Naive B cell (primary cell): ENCODE measurements at regions not wholly inside any gene's neighbourhood (a gene's known extent, or its start where the extent isn't known, plus 50 kb on each side); places are given as distances from the start of the nearest gene placed in this dataset.
"Not testable (repeated sequence)": the region's sequence is repeated elsewhere in the genome, so short reads cannot be mapped to it uniquely, and the experiment has no call there.

ENCODE experiments used
- ATAC-seq, 2 donors: fragments of 150-1000 bp; cut with Tn5 transposase; 2 replicates each; pipeline ENCODE4 v1.10.0; 2021; ENCODE audit warnings: low read depth in 2 of 2, mild to moderate bottlenecking in 2 of 2, moderate library complexity in 2 of 2
- DNase-seq: peaks from one replicate; pipeline ENCODE4 v3.0.0; 2022
- H3K27ac Mint-ChIP-seq, 6 donors: one replicate each; pipeline ENCODE4 v1.8.0; 2020 to 2022; ENCODE audit warnings: mild to moderate bottlenecking in 6 of 6, mixed read lengths in 6 of 6, moderate library complexity in 5 of 6, inconsistent platforms in 2 of 6
- H3K27me3 Mint-ChIP-seq, 3 donors: one replicate each; pipeline ENCODE4 v1.8.0; 2021 to 2022; ENCODE audit warnings: mixed read lengths in 3 of 3, mild to moderate bottlenecking in 1 of 3
- H3K36me3 Mint-ChIP-seq, 2 donors: one replicate each; pipeline ENCODE4 v1.8.0; 2020 to 2022; ENCODE audit warnings: mixed read lengths in 2 of 2, inconsistent platforms in 1 of 2, mild to moderate bottlenecking in 1 of 2
- H3K4me1 Mint-ChIP-seq, 3 donors: one replicate each; pipeline ENCODE4 v1.8.0; 2020 to 2022; ENCODE audit warnings: mixed read lengths in 3 of 3, inconsistent platforms in 1 of 3, mild to moderate bottlenecking in 1 of 3, moderate library complexity in 1 of 3
- H3K4me3 Mint-ChIP-seq, 8 donors: one replicate each; pipeline ENCODE4 v1.8.0; 2020 to 2022; ENCODE audit warnings: mild to moderate bottlenecking in 8 of 8, mixed read lengths in 8 of 8, moderate library complexity in 8 of 8, inconsistent platforms in 2 of 8
- H3K9me3 Mint-ChIP-seq, 7 donors: one replicate each; pipeline ENCODE4 v1.8.0; 2020 to 2022; ENCODE audit warnings: mixed read lengths in 7 of 7, mild to moderate bottlenecking in 5 of 7, inconsistent platforms in 2 of 7, moderate library complexity in 1 of 7

DNA sequence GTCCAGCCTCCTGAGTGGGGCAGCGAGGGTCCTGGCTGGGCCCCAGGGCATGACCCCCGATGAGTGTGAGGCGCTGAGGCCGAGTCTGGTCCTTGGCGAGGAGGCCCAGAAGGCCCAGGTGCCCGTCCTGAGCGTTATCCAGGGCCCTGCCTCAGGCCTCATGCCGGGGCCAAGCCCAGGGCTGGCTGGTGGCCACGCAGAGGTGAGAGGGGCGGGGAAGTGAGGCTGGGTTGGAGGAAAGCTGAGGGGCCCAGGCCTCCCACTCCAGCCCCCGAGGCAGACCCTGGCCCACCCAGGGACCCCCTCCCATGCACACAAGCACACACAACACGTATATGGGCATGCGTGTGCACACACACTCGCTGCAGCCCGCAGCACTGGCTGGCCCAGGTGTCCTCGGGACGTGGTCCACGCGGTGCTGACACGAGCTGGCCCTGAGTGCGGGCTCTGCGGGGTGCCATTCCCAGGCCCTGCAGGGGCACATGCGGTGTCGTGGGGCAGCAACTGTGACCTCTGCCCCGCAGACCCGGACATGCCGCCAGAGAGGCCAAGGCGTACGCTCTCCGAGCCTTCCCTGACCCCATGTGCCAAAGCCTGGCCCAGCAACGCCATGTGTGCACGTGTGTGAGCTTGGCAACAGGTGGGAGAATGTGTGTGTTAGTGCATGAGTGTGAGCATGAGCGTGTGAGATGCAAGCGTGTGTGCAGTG lies 160.2 kb downstream of the TMEM121 start:
- H3K27ac Mint-ChIP-seq = peak overlapping the region in 5 of 6 donors; percentile 92 to 97 (median 94)
- ATAC-seq = peak; percentile 18 to 19
- H3K9me3 Mint-ChIP-seq = peaks cover 0 to 16% (median 0%) of the 10 kb centered on the region in 7 donors
- not testable (repeated sequence) for H3K27me3 Mint-ChIP-seq, H3K36me3 Mint-ChIP-seq
- H3K4me3 Mint-ChIP-seq = peak overlapping the region in 6 of 8 donors; percentile 20 to 91 (median 61)
- H3K4me1 Mint-ChIP-seq = peaks cover 58 to 69% (median 66%) of the 10 kb centered on the region in 3 donors
- peak; percentile 52 for DNase-seq

DNA sequence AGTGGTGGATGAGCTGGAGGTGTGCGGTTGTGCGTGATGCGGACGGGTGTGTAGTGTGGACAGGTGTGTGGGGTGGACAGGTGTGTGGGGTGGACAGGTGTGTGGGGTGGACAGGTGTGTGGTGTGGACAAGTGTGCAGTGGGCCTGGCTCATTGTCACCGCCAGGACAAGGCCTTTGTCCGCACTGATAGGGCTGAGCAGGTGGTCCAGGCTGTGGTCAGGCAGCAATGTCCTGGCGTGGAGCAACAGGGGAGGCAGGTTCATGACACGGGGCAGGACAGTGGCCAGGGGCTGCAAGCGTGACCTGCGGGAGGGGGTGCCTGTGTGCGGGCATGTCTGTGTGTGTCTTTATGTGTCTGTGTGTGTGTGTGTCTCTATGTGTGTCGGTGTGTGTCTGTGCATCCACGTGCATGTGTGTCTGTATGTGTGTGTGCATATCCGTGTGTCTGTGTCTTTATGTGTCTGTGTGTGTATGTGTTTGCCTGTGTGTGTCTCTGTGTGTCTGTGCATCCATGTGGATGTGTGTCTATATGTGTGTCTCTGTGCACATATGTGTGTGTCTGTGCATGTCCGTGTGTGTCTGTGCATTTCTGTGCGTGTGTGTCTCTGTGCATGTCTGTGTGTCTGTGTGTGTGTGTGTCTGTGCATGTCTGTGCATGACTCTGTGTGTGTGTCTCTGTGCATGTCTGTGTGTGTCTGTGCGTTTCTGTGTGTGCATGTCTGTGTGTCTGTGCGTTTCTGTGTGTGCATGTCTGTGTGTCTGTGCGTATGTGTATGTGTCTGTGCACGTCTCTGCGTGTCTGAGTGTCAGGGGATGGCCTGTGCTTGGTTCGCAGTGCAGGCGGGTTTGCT lies 161.0 kb downstream of the TMEM121 start:
- Mint-ChIP-seq H3K4me3 (peak overlapping the region; percentile 20 to 91 (median 56)), H3K9me3 (peaks cover 0 to 16% (median 0%) of the 10 kb centered on the region in 7 donors), H3K4me1 (peaks cover 58 to 70% (median 62%) of the 10 kb centered on the region in 3 donors), H3K27ac (peak overlapping the region; percentile 42 to 97 (median 93))
- ATAC-seq, H3K27me3 Mint-ChIP-seq, DNase-seq, H3K36me3 Mint-ChIP-seq: not testable (repeated sequence)

DNA sequence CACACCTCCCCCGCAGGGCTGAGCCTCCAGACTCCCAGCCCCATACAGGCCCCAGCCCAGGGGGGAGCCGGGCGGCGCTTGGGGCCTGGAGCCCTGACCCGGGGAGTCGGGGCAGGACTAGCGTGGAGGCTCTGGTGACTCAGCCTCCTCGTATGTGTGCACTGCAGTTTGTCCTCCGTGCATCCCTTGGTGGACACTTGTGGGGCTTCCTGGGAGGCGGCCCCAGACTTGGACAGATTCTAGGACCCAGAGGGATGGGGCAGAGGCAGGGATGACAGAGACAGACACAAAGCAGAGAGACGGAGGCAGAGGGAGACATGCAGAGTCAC lies 161.6 kb downstream of the TMEM121 start:
- H3K27me3 Mint-ChIP-seq, H3K36me3 Mint-ChIP-seq, DNase-seq: not testable (repeated sequence)
- Mint-ChIP-seq H3K9me3 (peaks cover 0 to 16% (median 0%) of the 10 kb centered on the region in 7 donors), H3K4me3 (peak overlapping the region in 5 of 8 donors; percentile 29 to 91 (median 67)), H3K4me1 (peaks cover 55 to 67% (median 58%) of the 10 kb centered on the region in 3 donors), H3K27ac (peak overlapping the region; percentile 42 to 97 (median 93))
- peak in 1 of 2 donors; percentile 17 for ATAC-seq

DNA sequence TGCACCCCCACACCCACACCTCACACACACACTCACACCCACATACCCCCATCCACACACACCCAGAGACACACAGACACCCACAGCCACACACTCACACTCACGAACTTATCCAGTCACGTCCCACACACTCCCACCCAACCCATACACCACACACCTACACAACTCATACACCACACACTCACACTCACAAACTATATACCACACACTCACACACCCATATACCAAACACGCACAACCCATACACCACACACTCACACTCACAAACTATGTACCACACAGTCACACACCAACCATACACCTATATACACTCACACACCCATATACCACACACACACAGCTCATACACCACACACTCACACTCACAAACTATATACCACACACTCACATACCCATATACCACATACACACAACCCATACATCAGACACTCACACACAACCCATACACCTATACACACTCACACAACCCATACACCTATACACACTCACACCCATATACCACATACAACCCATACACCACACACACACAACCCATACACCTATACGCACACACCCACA lies 162.4 kb downstream of the TMEM121 start:
- not testable (repeated sequence) for DNase-seq, H3K36me3 Mint-ChIP-seq
- H3K27ac Mint-ChIP-seq = peak overlapping the region; percentile 84 to 98 (median 90)

DNA sequence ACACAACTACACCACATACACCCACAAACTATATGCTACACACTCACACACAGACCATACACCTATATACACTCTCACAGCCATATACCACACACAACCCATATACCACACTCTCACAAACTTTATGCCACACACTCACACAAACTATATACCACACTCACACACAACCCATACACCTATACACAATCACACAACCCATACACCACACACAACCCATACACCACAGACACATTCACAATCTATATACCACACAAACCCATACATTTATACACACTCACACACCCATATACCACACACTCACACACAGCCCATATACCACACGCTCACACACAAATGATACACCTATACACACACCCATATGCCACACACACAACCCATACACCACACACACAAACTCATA lies 163.3 kb downstream of the TMEM121 start:
- H3K4me3 Mint-ChIP-seq = peak overlapping the region in 4 of 8 donors; percentile 21 to 68 (median 28)
- ATAC-seq = no peak
- H3K27ac Mint-ChIP-seq = peak overlapping the region; percentile 88 to 99 (median 97)

More for the DNA sequence above, 162.4 kb downstream of the TMEM121 start:
- ATAC-seq, H3K27me3 Mint-ChIP-seq: not testable (repeated sequence)
- H3K9me3 Mint-ChIP-seq = peaks cover 0 to 16% (median 0%) of the 10 kb centered on the region in 7 donors
- peak overlapping the region in 6 of 8 donors; percentile 0 to 85 (median 48) for H3K4me3 Mint-ChIP-seq
- H3K4me1 Mint-ChIP-seq = peaks cover 55 to 62% (median 58%) of the 10 kb centered on the region in 3 donors

DNA sequence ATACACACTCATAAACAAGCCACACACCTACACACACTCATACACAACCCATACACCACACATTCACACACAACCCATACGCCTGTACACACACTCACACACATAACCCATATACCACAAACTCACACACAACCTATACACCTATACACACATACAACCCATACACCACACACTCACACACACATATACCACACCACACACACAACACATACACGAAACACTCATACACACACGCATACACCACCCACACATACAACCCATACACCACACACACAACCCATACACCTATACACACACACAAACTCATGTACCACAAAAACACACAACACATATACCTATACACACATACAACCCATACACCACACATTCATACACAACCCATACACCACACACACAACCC lies 164.3 kb downstream of the TMEM121 start:
- no peak for ATAC-seq
- H3K27me3 Mint-ChIP-seq = no peaks in the 10 kb centered on the region
- H3K27ac Mint-ChIP-seq = peak overlapping the region; percentile 88 to 99 (median 97)
- DNase-seq = no peak
- peak overlapping the region in 7 of 8 donors; percentile 6 to 75 (median 48) for H3K4me3 Mint-ChIP-seq
- peaks cover 0 to 16% (median 0%) of the 10 kb centered on the region in 7 donors for H3K9me3 Mint-ChIP-seq
- H3K36me3 Mint-ChIP-seq = peaks cover 0 to 7% of the 10 kb centered on the region in 2 donors
- peaks cover 65 to 66% (median 65%) of the 10 kb centered on the region in 3 donors for H3K4me1 Mint-ChIP-seq

More for the DNA sequence above, 163.3 kb downstream of the TMEM121 start:
- H3K9me3 Mint-ChIP-seq = peaks cover 0 to 16% (median 0%) of the 10 kb centered on the region in 7 donors
- no peaks in the 10 kb centered on the region for H3K27me3 Mint-ChIP-seq
- no peak for DNase-seq
- H3K4me1 Mint-ChIP-seq = peaks cover 62 to 63% (median 62%) of the 10 kb centered on the region in 3 donors
- peaks cover 0 to 7% of the 10 kb centered on the region in 2 donors for H3K36me3 Mint-ChIP-seq

DNA sequence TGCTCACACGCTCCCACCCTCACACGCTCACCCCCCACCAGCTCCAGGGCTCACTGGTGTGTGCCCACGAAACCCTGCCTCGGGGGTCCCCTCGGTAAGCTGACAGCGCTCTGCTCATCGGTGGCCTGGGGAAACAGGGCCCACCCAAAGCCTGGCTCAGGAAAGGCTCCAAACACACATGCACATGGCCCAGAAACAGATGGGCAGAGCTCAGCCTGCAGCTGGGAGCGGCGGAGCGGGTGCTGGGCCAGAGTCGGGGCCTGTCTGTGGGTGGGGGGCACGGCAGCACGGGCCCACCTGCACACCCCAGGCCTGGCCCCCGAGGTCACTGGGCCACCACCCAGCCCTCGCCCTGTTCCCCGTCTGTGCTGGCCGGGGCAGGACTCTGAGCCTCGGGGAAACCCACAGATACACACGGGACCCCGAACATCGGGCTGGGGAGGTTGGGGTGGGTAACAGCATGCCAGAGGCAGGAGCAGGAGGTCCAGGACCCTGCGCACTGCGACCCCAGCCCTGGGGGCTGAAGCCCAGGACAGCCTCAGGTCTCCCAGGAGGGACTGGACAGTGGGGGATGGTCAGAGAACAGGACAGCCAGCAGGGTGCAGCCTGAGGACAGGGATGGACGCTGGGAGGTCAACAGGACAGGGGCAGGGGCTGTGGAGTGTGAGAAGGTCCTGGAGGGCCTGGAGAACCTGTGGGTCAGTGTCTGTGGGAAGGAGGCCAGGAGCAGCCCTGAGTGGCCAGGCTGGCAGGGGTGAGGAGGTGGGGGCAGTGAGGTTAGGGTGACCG lies 165.1 kb downstream of the TMEM121 start:
- Mint-ChIP-seq H3K9me3 (peaks cover 0 to 16% (median 0%) of the 10 kb centered on the region in 7 donors), H3K4me3 (peak overlapping the region in 6 of 8 donors; percentile 35 to 68 (median 62)), H3K27ac (peak overlapping the region; percentile 88 to 99 (median 97)), H3K4me1 (peaks cover 65 to 66% (median 65%) of the 10 kb centered on the region in 3 donors)
- H3K36me3 Mint-ChIP-seq, DNase-seq, H3K27me3 Mint-ChIP-seq: not testable (repeated sequence)
- peak in 1 of 2 donors; percentile 6 for ATAC-seq

DNA sequence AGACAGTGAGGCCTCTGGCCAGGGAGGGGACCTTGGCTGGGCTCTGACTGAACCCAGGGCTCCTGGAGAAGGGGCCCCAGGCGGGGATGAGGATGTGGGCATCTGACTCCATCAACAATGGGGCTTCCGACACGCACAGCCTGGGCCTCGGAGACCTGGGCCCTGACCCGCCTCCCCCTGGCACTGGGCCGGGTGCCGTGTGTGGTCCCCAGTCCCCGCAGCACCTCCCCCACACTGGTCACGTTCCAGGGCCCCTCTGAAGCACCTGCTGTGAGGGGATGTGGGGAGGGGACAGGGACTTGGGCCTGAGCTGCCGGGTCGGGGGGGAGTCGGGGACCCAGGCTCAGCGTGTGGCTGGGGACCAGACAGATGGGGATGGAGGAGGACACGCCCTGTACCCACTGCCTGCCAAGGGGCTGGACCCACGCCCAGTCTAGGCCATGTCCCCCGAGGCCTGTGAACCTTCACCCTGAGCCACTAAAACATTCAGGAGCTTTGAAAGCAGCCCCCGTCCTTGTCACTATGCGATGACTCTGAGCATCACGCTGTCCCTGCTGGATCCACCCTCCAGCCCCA lies 165.8 kb downstream of the TMEM121 start:
- not testable (repeated sequence) for H3K36me3 Mint-ChIP-seq, H3K27me3 Mint-ChIP-seq, DNase-seq
- Mint-ChIP-seq H3K9me3 (peaks cover 0 to 16% (median 0%) of the 10 kb centered on the region in 7 donors), H3K4me1 (peaks cover 60 to 61% (median 60%) of the 10 kb centered on the region in 3 donors), H3K4me3 (peak overlapping the region in 4 of 8 donors; percentile 42 to 68 (median 57)), H3K27ac (peak overlapping the region in 5 of 6 donors; percentile 81 to 98 (median 93))
- ATAC-seq = peak; percentile 33 to 44

DNA sequence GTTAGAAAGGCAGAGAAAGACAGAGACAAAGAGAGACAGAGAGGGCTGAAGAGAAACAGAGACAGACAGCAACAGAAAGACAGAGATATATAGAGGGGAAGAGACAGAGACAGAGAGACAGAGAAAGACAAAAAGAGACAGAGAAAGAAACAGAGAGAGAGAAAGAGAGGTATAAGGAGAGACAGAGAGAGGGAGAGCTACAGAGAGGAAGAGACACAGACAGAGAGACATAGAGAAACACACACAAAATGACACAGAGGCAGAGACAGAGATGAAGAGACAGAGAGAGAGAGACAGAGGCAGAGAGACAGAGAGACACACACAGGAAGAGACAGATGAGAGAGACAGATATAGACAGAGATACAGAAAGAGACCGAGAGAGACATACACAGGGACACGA lies 168.6 kb downstream of the TMEM121 start:
- peak overlapping the region; percentile 66 to 89 (median 80) for H3K4me3 Mint-ChIP-seq
- H3K27ac Mint-ChIP-seq = peak overlapping the region; percentile 95 to 100 (median 99)
- H3K36me3 Mint-ChIP-seq = peaks cover 0 to 7% of the 10 kb centered on the region in 2 donors
- DNase-seq (no peak), ATAC-seq (no peak)
- peaks cover 0 to 11% (median 0%) of the 10 kb centered on the region in 7 donors for H3K9me3 Mint-ChIP-seq
- no peaks in the 10 kb centered on the region for H3K27me3 Mint-ChIP-seq
- H3K4me1 Mint-ChIP-seq = peaks cover 50 to 51% (median 50%) of the 10 kb centered on the region in 3 donors

DNA sequence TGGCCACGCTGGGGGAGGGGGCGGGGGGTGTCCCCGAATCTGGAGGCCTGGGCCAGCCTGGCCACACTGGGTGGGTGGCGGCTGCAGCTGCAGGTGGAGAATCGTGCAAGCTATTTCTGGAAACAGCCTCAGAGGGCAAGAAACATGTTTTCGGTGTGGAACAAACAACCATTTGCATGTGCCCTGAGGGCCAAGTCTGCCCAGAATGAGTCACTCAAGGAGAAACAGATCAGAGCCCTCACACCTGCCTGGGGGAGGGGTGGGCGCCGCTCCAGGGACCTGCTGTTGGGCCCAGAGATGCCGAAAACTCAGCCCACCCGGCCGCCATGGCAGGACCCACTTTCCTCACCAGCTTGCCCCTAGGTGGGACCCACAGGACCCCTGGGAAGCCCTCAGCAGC lies 170.0 kb downstream of the TMEM121 start:
- H3K4me1 Mint-ChIP-seq = peaks cover 48 to 51% (median 50%) of the 10 kb centered on the region in 3 donors
- not testable (repeated sequence) for H3K36me3 Mint-ChIP-seq, DNase-seq, H3K4me3 Mint-ChIP-seq, H3K27me3 Mint-ChIP-seq, H3K9me3 Mint-ChIP-seq
- H3K27ac Mint-ChIP-seq = peak overlapping the region in 1 of 6 donors; percentile 60
- ATAC-seq = peak; percentile 64 to 71

DNA sequence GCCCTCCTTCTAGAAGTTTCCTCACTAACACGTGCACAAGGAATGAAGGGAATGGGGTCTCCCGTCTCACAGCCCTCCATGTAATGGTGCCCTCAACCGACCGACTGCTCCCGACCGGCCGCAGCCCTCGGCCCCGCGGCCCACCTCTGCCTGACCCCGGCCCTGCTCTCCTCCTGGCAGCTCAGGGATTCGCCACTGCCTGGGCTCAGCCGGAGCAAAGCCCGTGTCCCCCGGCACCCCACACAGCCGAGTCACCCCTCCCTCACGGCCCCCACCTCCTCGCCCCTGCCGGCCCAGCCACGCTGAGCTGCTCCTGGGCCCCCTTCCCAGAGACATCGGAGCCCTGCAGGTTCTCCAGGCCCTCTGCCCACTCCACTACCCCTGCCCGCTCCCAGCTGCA lies 171.0 kb downstream of the TMEM121 start:
- ATAC-seq, H3K27me3 Mint-ChIP-seq, DNase-seq, H3K4me3 Mint-ChIP-seq, H3K9me3 Mint-ChIP-seq, H3K36me3 Mint-ChIP-seq: not testable (repeated sequence)
- Mint-ChIP-seq H3K4me1 (peaks cover 56 to 60% (median 57%) of the 10 kb centered on the region in 3 donors), H3K27ac (peak overlapping the region in 3 of 6 donors; percentile 95 to 100 (median 99))

DNA sequence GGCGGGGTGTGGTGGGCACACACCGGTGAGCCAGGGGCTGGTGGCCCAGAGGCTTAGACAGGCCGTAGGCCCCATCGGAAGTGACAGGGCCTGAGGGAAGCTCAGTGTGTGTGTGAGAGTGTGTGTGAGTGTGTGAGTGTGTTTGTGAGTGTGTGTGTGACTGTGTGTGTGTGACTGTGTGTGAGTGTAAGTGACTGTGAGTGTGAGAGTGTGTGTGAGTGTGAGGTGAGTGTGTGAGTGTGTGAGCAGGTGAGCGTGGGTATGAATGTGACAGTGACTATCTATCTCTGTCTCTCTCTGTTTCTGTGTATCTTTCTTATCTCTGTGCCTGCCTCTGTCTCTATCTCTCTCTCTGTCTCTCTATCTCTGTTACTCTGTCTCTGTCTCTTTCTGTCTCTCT lies 171.6 kb downstream of the TMEM121 start:
- H3K36me3 Mint-ChIP-seq, DNase-seq, ATAC-seq, H3K27me3 Mint-ChIP-seq, H3K9me3 Mint-ChIP-seq: not testable (repeated sequence)
- Mint-ChIP-seq H3K4me3 (peak overlapping the region; percentile 57 to 87 (median 75)), H3K4me1 (peaks cover 61 to 64% (median 62%) of the 10 kb centered on the region in 3 donors), H3K27ac (peak overlapping the region; percentile 95 to 100 (median 99))
